CD14-positive monocyte (primary cell): ENCODE measurements at regions not wholly inside any gene's neighbourhood (a gene's known extent, or its start where the extent isn't known, plus 50 kb on each side); places are given as distances from the start of the nearest gene placed in this dataset.

ENCODE experiments used
- DNase-seq, 3 donors: peaks; one replicate each; pipeline ENCODE4 v3.0.0-alpha.2; 2011 to 2022
- H2AFZ ChIP-seq: 2 replicates; pipeline ENCODE4 v1.6.0; 2012; ENCODE audit warnings: mild to moderate bottlenecking, low read depth, low read length, inconsistent platforms; ENCODE audit not compliant: insufficient read depth, poor library complexity, severe bottlenecking
- H3K27ac ChIP-seq, 2 donors: 1 replicate in 1 of 2; 2 replicates in 1 of 2; pipeline ENCODE4 v1.5.1; 2012 to 2013; ENCODE audit warnings: low read length in 2 of 2, control low read depth in 1 of 2, inconsistent platforms in 1 of 2, low read depth in 1 of 2, mild to moderate bottlenecking in 1 of 2
- H3K27me3 ChIP-seq, 2 donors: one replicate each; pipeline versions ENCODE4 v1.6.0 to v1.6.1; 2011 to 2013; ENCODE audit warnings: low read length in 2 of 2; ENCODE audit not compliant: control insufficient read depth in 2 of 2, insufficient read depth in 2 of 2
- H3K36me3 ChIP-seq, 2 donors: replicated peaks in 1 of 2; 1 replicate in 1 of 2; 2 replicates in 1 of 2; pipeline versions ENCODE4 v1.5.1 to v1.6.1; 2012 to 2013; ENCODE audit warnings: low read length in 2 of 2, control low read depth in 1 of 2, inconsistent platforms in 1 of 2, mild to moderate bottlenecking in 1 of 2; ENCODE audit not compliant: insufficient read depth in 2 of 2, control insufficient read depth in 1 of 2
- H3K4me1 ChIP-seq, 2 donors: 1 replicate in 1 of 2; 2 replicates in 1 of 2; pipeline versions ENCODE4 v1.5.1 to v1.6.1; 2012 to 2013; ENCODE audit warnings: low read length in 2 of 2, control low read depth in 1 of 2, inconsistent platforms in 1 of 2, mild to moderate bottlenecking in 1 of 2, moderate library complexity in 1 of 2; ENCODE audit not compliant: insufficient read depth in 2 of 2, control insufficient read depth in 1 of 2
- H3K4me2 ChIP-seq: replicated peaks from 2 replicates; pipeline ENCODE3; 2012; ENCODE audit warnings: low read length, moderate library complexity, mild to moderate bottlenecking; ENCODE audit not compliant: poor library complexity, severe bottlenecking; ENCODE audit errors: extremely low read depth
- H3K4me3 ChIP-seq, 3 experiments: fragments of 200-600 bp in 1 of 3; sonication (generic) in 1 of 3; replicated peaks in 1 of 3; 1 replicate in 2 of 3; 2 replicates in 1 of 3; pipeline ENCODE4 v1.5.1; 2011 to 2013; ENCODE audit warnings: low read length in 3 of 3, mild to moderate bottlenecking in 3 of 3, control low read depth in 2 of 3, low read depth in 2 of 3, inconsistent platforms in 1 of 3, moderate library complexity in 1 of 3
- H3K79me2 ChIP-seq: 2 replicates; pipeline ENCODE4 v1.6.0; 2012; ENCODE audit warnings: mild to moderate bottlenecking, control low read depth, inconsistent platforms, low read length, moderate library complexity; ENCODE audit not compliant: insufficient read depth
- H3K9ac ChIP-seq: 2 replicates; pipeline ENCODE4 v1.6.0; 2017; ENCODE audit warnings: low read length, mild to moderate bottlenecking; ENCODE audit not compliant: insufficient read depth, poor library complexity, severe bottlenecking
- H3K9me3 ChIP-seq, 2 donors: replicated peaks in 1 of 2; 1 replicate in 1 of 2; 2 replicates in 1 of 2; pipeline versions ENCODE4 v1.5.1 to v1.6.1; 2012 to 2013; ENCODE audit warnings: low read length in 2 of 2, control low read depth in 1 of 2; ENCODE audit not compliant: control insufficient read depth in 1 of 2, insufficient read depth in 1 of 2
- H4K20me1 ChIP-seq: 2 replicates; pipeline ENCODE4 v1.6.0; 2012; ENCODE audit warnings: mild to moderate bottlenecking, low read length, control low read depth, moderate library complexity; ENCODE audit not compliant: insufficient read depth
- H3K27ac Mint-ChIP-seq, 7 donors: one replicate each; pipeline ENCODE4 v1.8.0; 2020; ENCODE audit warnings: mild to moderate bottlenecking in 7 of 7, mixed read lengths in 7 of 7, moderate library complexity in 6 of 7, inconsistent platforms in 2 of 7
- H3K27me3 Mint-ChIP-seq, 3 donors: one replicate each; pipeline ENCODE4 v1.8.0; 2021 to 2022; ENCODE audit warnings: low read depth in 3 of 3, mild to moderate bottlenecking in 3 of 3, mixed read lengths in 3 of 3, moderate library complexity in 3 of 3, inconsistent platforms in 1 of 3
- H3K36me3 Mint-ChIP-seq, 2 donors: one replicate each; pipeline ENCODE4 v1.8.0; 2020; ENCODE audit warnings: mixed read lengths in 2 of 2, inconsistent platforms in 1 of 2, mild to moderate bottlenecking in 1 of 2
- H3K4me1 Mint-ChIP-seq: one replicate; pipeline ENCODE4 v1.8.0; 2020; ENCODE audit warnings: mild to moderate bottlenecking, mixed read lengths
- H3K4me3 Mint-ChIP-seq, 2 donors: one replicate each; pipeline ENCODE4 v1.8.0; 2020; ENCODE audit warnings: mild to moderate bottlenecking in 2 of 2, mixed read lengths in 2 of 2, moderate library complexity in 1 of 2
- H3K9me3 Mint-ChIP-seq, 7 donors: one replicate each; pipeline ENCODE4 v1.8.0; 2020 to 2022; ENCODE audit warnings: mixed read lengths in 7 of 7, mild to moderate bottlenecking in 6 of 7, moderate library complexity in 6 of 7, inconsistent platforms in 2 of 7
- WGBS: methylation state at CpG from one replicate; pipeline ENCODE4 v1.1.5; 2013; ENCODE audit warnings: missing lambda C conversion rate; ENCODE audit not compliant: insufficient coverage; 5-methylcytosine and 5-hydroxymethylcytosine counted together
- intact Hi-C, 2 donors: fragments of 100-400 bp; cut with micrococcal nuclease; formaldehyde crosslinking; loops; one replicate each; pipeline versions ENCODE4 v1.15.0 to v1.15.1; 2023
- TF ChIP-seq, protein P1 (sequence below): fragments of 200-600 bp; IDR thresholded peaks from one replicate; pipeline ENCODE4 v1.8.0; 2022; ENCODE audit warnings: antibody characterized with exemption, mild to moderate bottlenecking

DNA sequence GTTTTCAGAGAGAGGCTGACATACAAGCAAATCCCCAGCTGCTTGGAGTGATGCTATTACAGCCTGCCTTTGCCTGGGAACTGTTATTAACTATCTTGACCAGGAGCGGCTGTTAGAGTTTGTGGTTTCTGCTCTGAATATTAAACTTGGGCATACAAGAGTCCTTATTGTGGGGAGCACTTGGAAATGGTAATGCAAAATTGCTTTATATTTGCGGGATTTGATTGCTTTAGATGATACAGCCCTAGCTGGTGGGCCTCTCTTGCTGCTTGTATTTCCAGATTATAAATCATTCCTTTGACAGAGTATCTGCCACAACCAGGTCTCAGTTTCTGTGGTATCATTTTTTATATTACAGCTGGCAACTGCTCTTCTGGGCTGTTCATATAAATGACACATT is 101.9 kb upstream of the FAM204A start:
- H3K79me2 ChIP-seq, result no peaks in the 10 kb centered on the region
- H3K4me2 ChIP-seq, result no peak overlapping the region
- H3K9me3 ChIP-seq, result no peaks in the 10 kb centered on the region
- DNase-seq, result no peak
- no peak overlapping the region for H3K27ac ChIP-seq
- Mint-ChIP-seq H3K27me3 (peaks cover 9 to 20% (median 9%) of the 10 kb centered on the region in 3 donors), H3K9me3 (peaks cover 0 to 6% (median 0%) of the 10 kb centered on the region in 7 donors), H3K4me1 (no peaks in the 10 kb centered on the region), H3K36me3 (no peaks in the 10 kb centered on the region), H3K27ac (no peak overlapping the region), H3K4me3 (no peak overlapping the region)
- no peaks in the 10 kb centered on the region for H4K20me1 ChIP-seq
- 67% methylated on average over 1 of the region's 2 CpGs for WGBS
- TF ChIP-seq, protein P1, sequence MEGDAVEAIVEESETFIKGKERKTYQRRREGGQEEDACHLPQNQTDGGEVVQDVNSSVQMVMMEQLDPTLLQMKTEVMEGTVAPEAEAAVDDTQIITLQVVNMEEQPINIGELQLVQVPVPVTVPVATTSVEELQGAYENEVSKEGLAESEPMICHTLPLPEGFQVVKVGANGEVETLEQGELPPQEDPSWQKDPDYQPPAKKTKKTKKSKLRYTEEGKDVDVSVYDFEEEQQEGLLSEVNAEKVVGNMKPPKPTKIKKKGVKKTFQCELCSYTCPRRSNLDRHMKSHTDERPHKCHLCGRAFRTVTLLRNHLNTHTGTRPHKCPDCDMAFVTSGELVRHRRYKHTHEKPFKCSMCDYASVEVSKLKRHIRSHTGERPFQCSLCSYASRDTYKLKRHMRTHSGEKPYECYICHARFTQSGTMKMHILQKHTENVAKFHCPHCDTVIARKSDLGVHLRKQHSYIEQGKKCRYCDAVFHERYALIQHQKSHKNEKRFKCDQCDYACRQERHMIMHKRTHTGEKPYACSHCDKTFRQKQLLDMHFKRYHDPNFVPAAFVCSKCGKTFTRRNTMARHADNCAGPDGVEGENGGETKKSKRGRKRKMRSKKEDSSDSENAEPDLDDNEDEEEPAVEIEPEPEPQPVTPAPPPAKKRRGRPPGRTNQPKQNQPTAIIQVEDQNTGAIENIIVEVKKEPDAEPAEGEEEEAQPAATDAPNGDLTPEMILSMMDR, result no peak
- intact Hi-C loops, result no loop called here
- H3K4me3 ChIP-seq, result no peak overlapping the region
- H3K27me3 ChIP-seq, result peaks cover 2 to 7% of the 10 kb centered on the region in 2 donors
- no peak overlapping the region for H2AFZ ChIP-seq
- H3K36me3 ChIP-seq, result no peaks in the 10 kb centered on the region
- H3K9ac ChIP-seq, result no peak overlapping the region
- no peaks in the 10 kb centered on the region for H3K4me1 ChIP-seq

DNA sequence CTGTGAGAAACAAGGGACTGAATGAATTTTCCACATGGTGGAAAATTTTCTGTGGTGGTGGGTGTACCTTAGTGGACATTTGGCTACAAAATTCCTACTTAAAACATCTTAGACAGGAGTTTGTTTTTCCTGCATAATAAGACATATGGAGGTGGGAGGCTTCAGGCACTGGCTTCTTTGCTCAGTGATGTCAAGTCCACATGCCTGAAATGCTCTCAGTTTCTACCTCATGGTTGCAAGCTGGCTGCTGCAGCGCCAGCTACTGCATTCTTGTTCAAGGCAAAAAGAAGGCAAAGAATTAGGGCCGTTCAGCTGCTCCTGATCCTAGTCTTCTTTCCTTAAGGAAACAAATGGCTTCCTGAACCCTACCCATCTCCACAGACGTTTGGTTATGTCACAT is 99.9 kb upstream of the FAM204A start:
- Mint-ChIP-seq H3K27ac (peak overlapping the region in 1 of 7 donors; percentile 70), H3K36me3 (no peaks in the 10 kb centered on the region), H3K4me1 (no peaks in the 10 kb centered on the region), H3K9me3 (peaks cover 0 to 6% (median 2%) of the 10 kb centered on the region in 7 donors), H3K27me3 (peaks cover 6 to 26% (median 15%) of the 10 kb centered on the region in 3 donors), H3K4me3 (no peak overlapping the region)
- Histone ChIP-seq H2AFZ (no peak overlapping the region), H3K9ac (no peak overlapping the region), H3K36me3 (no peaks in the 10 kb centered on the region), H3K4me2 (no peak overlapping the region), H3K4me3 (no peak overlapping the region), H3K4me1 (no peaks in the 10 kb centered on the region), H4K20me1 (no peaks in the 10 kb centered on the region), H3K9me3 (no peaks in the 10 kb centered on the region), H3K79me2 (no peaks in the 10 kb centered on the region), H3K27me3 (peaks cover 2 to 13% of the 10 kb centered on the region in 2 donors), H3K27ac (no peak overlapping the region)
- intact Hi-C loops, result no loop called here
- TF ChIP-seq, protein P1, result no peak
- DNase-seq, result no peak
- WGBS, result 100% methylated on average over 2 of the region's 3 CpGs
